HEK293T (cell line): ENCODE measurements at regions not wholly inside any gene's neighbourhood (a gene's known extent, or its start where the extent isn't known, plus 50 kb on each side); places are given as distances from the start of the nearest gene placed in this dataset.

ENCODE experiments used
- PKNOX1 ChIP-seq: fragments of 450-650 bp; IDR thresholded peaks from 2 replicates; pipeline ENCODE4 v1.6.1; 2016
- SP1 ChIP-seq: fragments of 450-650 bp; IDR thresholded peaks from 2 replicates; pipeline ENCODE4 v1.6.1; 2017

GRCh38 chr13:58083064-58083463 is 451.5 kb downstream of the PCDH17 start:
- no peak for TF ChIP-seq SP1
- no peak for TF ChIP-seq PKNOX1
